ENCODE measurements at regions not wholly inside any gene's neighbourhood (a gene's known extent, or its start where the extent isn't known, plus 50 kb on each side); places are given as distances from the start of the nearest gene placed in this dataset.

GRCh38 chr11:109857637-109858036 lies 235.6 kb upstream of the ZC3H12C start:
- DNase-seq (ENCODE audit: low read depth): no peak

- peak; percentile 56 for DNase-seq (ENCODE audit: low read depth)
Observed at GRCh38 chr11:109858152-109858551, 235.0 kb upstream of the ZC3H12C start.

- no peak for DNase-seq (ENCODE audit: low read depth)
Observed at GRCh38 chr11:109859045-109859724, 234.0 kb upstream of the ZC3H12C start.

DNA sequence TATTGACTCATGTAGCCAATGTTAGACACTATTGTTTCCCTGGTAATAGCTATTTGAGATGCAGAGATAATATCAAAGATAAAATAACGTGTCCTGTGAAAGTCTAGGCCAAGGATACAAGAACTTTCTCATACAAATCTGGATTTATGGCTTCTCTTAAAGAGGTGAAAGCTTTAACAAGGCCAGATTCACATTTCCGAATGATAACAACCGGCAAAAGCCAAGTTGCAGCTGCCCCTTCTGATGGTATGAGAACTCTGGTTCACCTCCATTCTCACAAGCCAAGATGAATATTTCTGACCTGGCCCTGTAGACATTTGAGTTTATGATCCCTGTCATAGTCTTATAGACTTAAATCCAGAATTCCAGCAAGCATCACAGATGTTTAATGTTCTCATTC lies 230.4 kb upstream of the ZC3H12C start:
- DNase-seq (ENCODE audit: low read depth): no peak

GRCh38 chr11:109864151-109864661 lies 229.0 kb upstream of the ZC3H12C start:
- no peak for DNase-seq (ENCODE audit: low read depth)

DNA sequence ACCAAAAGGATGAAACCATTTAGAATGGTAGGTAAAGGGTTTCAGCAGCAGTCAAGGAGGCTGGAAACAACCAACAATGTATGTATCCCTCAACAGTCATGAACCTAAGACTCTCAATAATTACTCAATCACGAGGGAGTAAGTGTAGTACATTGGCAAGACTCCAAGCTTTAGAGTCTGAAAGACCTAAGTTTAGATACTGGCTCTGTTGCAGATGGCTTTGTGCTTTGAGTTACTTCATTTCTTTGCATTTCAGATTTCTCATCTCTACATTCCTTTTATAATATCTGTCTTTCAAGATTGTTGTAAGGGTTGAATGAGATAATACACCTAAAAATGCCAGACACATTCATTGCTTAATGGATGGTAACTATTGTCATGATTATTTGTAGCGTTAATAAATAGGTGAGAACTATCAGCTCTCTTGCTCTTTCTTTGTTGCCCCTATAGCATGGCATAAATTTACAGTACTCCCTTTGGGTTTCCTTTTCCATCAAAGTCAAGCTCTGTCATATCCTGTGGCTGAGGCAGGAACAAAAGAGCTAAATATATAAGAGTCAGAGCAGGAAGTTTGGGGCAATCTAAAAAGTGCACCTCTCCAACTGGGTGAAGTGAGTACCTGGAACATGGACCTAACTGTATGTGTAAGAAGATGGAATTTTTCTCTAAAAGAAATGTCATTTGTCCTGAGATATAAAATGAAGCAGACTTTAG lies 228.2 kb upstream of the ZC3H12C start:
- no peak for DNase-seq (ENCODE audit: low read depth)

DNA sequence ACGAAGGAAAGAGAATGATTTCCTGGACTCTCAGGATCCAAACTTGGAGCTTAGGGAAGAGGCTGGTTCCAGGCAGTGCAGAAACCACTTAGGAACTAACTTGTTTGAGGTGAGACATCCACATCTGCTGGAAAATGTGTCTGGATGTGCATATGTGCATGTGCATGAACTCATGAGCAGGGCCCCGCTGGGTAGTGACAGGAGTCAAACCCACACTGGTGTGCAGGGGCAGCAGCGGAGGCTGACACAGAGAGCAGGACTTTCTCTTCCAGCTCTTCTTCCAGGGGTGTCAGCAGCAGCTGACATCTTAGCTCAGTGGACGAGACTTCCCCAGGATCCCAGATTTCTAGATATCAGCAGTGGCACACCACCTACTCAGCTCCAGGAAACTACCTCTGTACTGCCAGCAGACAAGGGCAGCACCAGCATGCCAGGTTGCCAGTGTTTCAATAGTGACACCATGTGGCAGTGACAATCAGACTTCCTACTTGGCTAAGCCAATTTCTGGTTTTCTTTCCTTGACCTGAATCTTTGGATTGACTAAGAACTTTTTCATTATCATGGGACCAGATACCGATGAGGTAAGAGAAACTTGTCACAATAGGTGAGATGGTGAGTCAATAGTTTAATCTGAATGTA lies 227.5 kb upstream of the ZC3H12C start:
- peak; percentile 32 for DNase-seq (ENCODE audit: low read depth)

- no peak for DNase-seq (ENCODE audit: low read depth)
Observed at GRCh38 chr11:109867784-109868183, 225.4 kb upstream of the ZC3H12C start.

- no peak for DNase-seq (ENCODE audit: low read depth)
Observed at GRCh38 chr11:109869536-109869935, 223.7 kb upstream of the ZC3H12C start.

DNA sequence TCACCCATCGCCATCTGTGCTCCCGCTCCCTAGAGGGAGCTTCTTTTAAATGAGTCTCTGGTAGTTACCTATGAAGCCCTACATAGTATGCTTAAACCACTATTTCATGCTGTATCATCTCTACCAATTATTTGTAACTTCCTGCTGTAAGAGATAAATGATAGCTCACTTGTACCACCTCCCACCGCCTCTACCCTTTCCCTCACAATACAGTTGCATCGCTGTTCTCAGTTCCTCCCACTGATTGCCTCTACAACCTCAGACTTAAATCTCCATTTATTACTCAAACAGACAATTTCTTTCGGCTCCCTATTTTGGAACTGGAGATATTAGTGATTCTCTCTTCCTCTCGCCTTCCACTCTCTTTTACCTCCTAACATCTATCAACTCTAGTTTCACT lies 222.9 kb upstream of the ZC3H12C start:
- DNase-seq (ENCODE audit: low read depth): no peak

- DNase-seq (ENCODE audit: low read depth): no peak
Observed at GRCh38 chr11:109877043-109877442, 216.1 kb upstream of the ZC3H12C start.

GRCh38 chr11:109884501-109884900 lies 208.7 kb upstream of the ZC3H12C start:
- no peak for DNase-seq (ENCODE audit: low read depth)

GRCh38 chr11:109885006-109885405 lies 208.2 kb upstream of the ZC3H12C start:
- DNase-seq (ENCODE audit: low read depth): no peak

DNA sequence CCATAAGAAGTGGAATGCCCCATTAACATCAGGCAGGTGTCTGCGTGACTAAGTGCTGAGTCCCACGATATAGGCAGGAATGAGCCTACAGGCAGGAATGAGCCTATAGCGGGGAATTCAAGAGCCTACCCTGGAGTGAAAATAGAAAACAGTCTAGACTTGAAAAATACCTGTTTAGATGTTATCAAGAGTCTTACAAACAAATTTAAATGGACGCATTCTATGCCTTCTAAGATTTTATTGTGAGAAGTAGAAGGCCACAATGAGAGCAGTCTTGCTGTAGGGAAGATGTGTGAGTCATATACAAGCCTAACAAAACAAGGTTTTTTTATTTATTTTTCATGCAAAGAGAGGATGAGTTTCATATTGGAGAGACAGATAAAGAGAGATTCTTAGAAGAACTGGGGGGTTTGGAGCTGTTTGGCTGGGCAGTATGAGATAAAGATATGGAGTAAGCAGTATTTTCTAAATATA lies 200.8 kb upstream of the ZC3H12C start:
- DNase-seq (ENCODE audit: low read depth): no peak

DNA sequence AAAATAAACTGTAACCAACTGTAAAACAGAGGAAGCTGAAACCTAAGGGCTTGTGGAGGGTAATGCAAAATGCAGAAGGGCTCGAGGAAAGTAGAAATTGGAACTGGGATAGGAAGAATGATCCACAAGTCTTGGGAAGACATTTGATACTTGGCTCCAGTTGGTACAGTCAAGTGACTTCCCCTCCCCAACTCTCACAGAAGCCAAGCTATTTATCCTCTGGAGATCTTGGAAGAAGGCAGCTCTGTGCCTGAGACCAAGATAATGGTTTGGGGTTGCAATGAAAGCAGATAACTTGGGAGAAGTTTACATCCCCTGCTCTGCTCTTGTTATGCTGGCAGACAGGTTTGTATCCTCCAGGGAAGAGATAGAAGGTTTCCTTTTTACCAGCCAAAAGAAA lies 198.9 kb upstream of the ZC3H12C start:
- peak; percentile 76 for DNase-seq (ENCODE audit: low read depth)

DNA sequence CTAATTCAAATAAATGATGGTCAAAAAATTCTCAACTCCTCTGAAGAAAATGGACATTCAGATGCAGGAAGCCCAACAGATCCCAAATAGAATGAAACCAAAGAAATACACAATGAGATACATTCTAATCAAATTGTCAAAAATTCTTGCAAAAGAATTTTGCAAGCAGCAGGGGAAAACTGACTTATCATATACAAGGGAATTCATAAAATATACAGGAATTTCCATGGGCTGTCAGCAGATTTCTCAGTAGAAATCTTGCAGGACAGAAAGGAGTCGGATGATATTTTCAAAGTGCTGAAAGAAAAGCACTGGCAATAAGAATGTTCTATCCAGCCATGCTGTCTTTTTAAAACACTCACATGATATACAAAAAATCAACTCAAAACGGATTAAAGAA lies 194.6 kb upstream of the ZC3H12C start:
- DNase-seq (ENCODE audit: low read depth): no peak

GRCh38 chr11:109902764-109903433 lies 190.3 kb upstream of the ZC3H12C start:
- DNase-seq (ENCODE audit: low read depth): no peak

DNA sequence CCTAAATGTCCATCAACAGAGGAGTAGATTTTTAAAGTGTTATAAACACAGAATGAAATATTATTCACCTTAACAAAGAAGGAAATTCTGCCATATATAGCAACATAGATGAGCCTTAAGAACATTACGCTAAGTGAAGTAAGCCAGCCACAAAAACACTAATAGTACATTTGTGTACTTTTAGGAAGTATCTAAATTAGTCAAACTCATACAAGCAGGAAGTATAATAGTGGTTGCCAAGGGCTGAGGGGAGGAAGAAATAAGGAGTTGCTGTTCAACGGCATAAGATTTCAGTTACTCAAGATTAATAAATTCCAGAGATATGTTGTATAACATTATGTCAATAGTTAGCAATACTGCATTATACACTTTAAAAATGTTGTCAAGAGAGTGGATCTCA lies 181.7 kb upstream of the ZC3H12C start:
- no peak for DNase-seq (ENCODE audit: low read depth)

DNA sequence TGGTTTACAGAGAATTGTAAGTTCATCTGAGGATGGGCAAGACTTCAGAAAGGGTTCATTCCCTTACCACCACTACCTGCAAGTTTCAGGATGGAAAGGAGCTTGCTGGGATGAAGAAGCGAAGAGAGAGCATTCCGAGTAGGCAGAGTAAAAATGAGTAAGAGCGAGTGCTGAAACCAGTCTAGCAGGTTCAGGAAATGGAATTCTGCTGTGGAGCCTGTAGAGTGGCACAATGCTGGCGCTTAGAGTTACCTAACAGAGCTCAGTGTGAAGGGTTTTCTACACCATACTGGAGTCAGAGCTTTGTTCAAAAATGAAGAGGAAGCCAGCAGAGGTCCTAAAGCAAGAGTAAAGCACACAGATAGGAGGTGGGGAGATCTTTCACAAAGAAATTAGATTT lies 179.2 kb upstream of the ZC3H12C start:
- DNase-seq (ENCODE audit: low read depth): no peak

GRCh38 chr11:109914809-109915653 lies 178.2 kb upstream of the ZC3H12C start:
- peak; percentile 66 for DNase-seq (ENCODE audit: low read depth)

DNA sequence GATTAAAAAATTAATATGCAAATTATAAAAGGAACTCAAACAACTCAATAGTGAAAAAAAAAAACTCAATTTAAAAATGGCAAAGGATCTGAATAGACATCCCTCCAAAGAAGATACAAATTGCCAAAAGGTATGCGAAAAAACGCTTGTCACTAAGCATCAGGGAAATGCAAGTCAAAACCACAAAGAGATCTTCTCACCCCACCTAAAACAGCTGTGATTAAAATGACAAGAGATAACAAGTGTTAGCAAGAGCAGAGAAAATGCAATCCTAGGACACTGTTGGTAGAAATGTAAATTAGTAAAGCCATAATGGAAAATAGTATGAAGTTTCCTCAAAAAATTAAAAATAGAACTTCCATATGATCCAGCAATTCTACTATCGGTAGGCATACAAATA lies 166.3 kb upstream of the ZC3H12C start:
- peak; percentile 72 for DNase-seq (ENCODE audit: low read depth)

Data from myocyte (in vitro differentiated cells).